ENCODE measurements at regions not wholly inside any gene's neighbourhood (a gene's known extent, or its start where the extent isn't known, plus 50 kb on each side); places are given as distances from the start of the nearest gene placed in this dataset.

DNA sequence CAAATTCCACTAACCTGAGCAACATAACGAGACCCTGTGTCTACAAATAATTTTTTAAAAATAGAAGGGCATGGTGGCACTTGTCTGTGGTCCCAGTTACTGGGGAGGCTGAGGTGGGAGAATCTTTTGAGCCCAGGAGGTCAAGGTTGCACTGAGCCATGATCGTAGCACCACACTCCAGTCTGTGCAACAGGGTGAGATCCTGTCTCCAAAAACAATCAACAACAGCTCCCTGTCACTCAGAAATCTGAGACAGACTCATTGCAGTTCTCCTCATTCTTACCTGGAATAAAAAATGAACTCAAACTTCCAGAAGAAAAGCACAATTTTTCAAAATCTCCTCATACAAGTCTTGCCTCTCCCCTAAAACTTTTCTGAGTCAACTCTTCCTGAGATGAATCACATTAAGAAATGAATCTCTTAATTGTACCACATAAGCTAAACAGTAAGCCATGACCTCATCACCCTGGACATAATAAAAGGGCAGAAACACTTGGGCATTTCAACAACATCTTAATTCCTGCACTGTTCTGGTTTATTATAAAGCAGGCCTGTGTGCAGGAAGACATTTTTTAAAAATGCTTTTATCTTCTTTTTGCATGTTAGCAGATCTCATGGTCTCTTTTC is 214.3 kb upstream of the CDKN3 start:
- TF ChIP-seq, protein P1, sequence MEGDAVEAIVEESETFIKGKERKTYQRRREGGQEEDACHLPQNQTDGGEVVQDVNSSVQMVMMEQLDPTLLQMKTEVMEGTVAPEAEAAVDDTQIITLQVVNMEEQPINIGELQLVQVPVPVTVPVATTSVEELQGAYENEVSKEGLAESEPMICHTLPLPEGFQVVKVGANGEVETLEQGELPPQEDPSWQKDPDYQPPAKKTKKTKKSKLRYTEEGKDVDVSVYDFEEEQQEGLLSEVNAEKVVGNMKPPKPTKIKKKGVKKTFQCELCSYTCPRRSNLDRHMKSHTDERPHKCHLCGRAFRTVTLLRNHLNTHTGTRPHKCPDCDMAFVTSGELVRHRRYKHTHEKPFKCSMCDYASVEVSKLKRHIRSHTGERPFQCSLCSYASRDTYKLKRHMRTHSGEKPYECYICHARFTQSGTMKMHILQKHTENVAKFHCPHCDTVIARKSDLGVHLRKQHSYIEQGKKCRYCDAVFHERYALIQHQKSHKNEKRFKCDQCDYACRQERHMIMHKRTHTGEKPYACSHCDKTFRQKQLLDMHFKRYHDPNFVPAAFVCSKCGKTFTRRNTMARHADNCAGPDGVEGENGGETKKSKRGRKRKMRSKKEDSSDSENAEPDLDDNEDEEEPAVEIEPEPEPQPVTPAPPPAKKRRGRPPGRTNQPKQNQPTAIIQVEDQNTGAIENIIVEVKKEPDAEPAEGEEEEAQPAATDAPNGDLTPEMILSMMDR (IDR thresholded peaks at IDR 0.05; ENCODE audit: poor library complexity, severe bottlenecking) = no peak
- TF ChIP-seq SMC3 (conservative IDR thresholded peaks at IDR 0.05; ENCODE audit: poor library complexity) = no peak
- TF ChIP-seq EP300 (conservative IDR thresholded peaks at IDR 0.05; ENCODE audit: poor library complexity, severe bottlenecking) = no peak
- TF ChIP-seq POLR2AphosphoS5 (IDR thresholded peaks at IDR 0.05) = no peak

Measured in neural cell (in vitro differentiated cells).